HG02870 (cell line): ENCODE measurements at regions not wholly inside any gene's neighbourhood (a gene's known extent, or its start where the extent isn't known, plus 50 kb on each side); places are given as distances from the start of the nearest gene placed in this dataset.
"Not testable (repeated sequence)": the region's sequence is repeated elsewhere in the genome, so short reads cannot be mapped to it uniquely, and the experiment has no call there.

Source experiments
- ATAC-seq: cut with Tn5 transposase; IDR thresholded peaks from one replicate; pipeline ENCODE4 v1.9.1; 2021; ENCODE audit warnings: mild to moderate bottlenecking, moderate library complexity; ENCODE audit not compliant: unreplicated experiment

DNA sequence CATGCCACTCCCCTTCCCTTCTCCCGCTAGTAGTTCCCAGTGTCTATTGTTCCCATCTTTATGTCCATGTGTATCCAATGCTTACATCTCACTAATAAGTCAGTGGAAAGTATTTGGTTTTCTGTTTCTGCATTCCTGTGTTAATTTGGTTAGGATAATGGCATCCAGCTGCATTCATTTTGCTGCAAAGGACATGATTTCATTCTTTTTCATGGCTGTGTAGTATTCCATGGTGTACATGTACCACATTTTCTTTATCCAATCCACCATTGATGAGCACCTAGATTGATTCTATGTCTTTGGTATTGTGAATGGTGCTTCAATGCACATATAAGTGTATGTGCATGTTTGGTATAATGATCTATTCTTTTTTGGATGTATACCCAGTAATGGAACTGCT lies 502.5 kb upstream of the MAP2 start:
- not testable (repeated sequence) for ATAC-seq

DNA sequence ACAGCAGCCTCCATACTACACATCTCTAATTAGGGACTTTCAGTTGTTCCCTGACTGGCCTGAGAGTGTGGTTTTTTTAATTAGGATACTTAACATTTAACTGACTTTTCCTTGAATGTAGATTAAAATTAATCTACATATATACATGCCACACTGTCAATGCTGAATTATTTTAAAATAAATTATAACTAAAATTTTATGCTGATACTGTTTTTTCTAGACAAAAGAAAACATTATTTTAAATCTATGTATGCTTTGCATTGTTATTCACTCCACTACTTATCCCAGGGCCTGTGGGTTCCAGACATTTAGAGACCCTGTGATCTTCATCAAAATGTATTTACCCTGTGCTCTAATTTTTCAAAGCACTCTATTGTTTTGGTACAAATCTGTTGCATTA lies 496.0 kb upstream of the MAP2 start:
- ATAC-seq, result no peak

DNA sequence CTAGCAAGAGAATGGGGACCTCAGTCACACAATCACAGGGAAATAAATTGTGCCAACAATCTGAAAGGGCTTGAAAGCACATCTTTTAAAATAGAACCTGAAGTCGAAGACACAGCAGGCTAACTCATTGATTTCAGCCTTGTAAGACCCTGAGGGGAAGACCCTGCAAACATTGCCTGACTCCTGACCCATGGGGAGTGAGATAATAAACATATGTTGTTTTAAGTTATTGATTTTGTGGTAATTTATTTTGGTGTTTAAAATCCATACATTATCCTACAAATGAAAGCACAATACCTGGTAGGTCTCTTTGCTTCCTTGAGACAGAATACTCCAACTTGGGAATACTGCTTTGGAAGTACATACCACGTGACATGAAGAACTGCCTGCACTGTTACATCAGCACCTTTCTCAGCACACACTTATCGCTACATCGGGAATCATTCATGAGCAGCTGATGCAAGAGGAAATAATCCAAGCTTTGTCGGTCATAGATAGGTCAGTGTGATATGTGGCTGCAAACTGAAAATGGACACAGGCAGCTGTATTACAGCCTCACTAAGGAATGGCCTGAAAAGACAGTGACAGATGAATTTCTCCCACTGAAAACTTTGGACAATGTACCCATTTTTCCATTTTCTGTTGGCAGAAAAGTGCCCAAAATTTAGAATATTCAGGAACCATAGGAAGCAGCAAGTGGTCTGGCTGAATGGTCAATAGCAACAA lies 494.5 kb upstream of the MAP2 start:
- no peak for ATAC-seq

DNA sequence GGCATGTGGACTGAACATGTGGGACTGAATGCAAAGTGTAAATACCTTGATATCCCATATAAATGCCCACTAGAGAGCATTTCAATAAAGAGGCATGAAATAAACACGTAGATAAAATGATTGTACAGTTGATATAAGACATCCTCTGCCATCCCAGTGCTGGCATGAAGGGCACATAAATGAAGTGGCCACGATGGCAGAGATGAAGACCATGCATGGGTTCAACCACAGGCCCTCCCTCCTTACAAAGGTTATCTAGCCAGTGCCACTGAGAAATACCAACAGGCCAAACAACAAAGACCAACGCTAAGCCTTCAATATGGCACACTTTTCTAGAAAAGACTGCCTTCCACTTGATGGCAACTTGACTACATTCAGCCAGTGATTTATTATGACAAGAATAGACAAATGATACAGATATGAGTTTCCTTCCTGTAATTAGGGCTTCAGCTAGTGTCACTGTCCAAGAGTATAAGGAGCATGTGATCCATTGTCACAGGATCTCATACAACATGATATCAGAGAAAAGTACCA lies 493.9 kb upstream of the MAP2 start:
- ATAC-seq, result no peak

DNA sequence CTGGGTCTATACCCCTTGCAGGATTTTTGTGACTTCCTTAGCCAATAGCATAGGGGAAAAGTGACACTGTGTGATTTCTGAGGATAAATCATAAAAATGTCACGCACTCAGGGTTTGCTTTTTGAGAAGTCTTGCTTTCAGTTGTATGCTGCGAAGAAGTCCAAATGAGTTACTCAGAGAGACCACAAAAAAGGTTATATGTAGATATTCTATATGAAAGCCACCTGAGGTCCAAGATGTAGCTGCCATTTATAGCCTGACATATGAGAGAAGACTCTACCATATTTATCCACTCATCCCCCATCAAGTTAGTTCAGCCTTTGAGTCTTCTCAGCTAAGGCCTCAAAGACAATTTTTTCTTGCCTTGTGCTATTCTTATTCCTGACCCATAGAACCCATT lies 488.3 kb upstream of the MAP2 start:
- no peak for ATAC-seq

DNA sequence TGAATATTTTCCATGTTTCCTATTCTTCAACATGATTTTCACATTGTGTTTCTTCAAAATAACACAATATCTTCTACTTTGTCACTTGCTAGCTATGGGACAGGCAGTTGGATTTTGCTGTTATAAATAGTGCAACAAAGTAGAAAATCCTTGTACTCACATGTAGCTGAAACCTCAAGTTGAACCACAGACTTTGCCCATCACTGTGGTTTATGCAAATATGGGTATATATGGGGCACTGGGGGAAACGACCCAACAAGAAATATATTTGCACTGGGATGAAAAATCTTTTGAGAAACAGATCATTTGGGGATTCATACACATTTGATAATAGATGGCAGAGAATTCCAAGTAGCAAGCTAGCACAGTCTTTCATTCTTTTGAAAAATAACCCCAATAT lies 486.3 kb upstream of the MAP2 start:
- no peak for ATAC-seq

DNA sequence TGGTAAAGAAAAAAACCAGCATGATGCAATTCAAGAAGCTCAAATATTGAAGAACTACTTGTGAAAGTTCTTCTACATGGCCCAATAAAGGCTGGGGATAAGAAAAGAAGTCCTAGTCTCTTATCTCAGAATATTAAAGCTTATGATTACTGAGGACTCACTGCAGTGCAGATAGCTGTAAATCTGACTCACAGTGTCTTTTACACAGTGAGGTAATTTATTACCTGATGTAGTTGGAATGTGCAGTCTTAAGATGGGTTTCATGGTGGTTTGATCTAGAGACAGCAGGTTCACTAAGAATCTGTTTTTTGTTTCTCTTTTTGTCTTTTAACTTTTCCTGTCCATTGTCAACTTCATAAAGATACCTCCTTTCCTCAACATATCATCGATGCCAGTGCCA lies 484.0 kb upstream of the MAP2 start:
- ATAC-seq, result no peak

DNA sequence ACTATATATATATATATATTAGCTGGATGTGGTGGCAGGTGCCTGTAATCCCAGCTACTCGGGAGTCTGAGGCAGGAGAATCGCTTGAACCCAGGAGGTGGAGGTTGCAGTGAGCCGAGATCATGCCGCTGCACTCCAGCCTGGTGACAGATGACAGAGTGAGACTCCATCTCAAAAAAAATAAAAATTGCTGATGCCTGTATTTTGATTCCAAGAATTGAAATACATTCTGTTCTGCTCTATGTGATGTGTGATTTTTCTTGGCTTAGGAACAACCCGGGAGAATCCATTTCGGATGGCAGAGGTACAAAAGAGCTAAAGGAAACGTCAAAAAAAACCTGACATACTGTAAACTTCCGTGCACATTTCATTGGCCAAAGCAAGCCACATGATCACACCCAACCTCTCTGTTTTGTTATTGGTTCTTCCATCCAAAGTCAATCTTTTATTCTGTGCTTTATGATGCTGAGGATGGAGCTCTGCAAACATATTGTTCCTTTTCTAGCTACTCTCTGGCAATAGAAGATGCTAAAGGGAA lies 478.1 kb upstream of the MAP2 start:
- ATAC-seq, result no peak

DNA sequence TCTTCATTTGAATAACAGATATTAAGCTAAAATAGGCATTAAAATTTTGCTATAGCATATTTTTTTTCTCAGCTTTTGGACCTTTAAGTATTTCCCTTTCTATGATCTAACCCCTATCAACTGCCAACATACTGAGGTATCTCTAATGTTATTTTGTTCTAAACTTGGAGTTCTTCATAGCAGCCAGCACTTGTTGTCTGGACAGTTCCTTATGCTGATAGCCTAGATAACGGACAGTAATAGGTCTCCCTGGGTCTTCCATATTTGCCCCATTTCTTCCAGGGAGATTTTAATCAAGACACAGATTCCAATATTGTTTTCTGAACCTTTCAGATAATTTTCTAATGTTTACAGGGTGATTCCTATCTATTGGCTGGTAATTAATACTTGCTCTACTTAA lies 475.8 kb upstream of the MAP2 start:
- no peak for ATAC-seq

DNA sequence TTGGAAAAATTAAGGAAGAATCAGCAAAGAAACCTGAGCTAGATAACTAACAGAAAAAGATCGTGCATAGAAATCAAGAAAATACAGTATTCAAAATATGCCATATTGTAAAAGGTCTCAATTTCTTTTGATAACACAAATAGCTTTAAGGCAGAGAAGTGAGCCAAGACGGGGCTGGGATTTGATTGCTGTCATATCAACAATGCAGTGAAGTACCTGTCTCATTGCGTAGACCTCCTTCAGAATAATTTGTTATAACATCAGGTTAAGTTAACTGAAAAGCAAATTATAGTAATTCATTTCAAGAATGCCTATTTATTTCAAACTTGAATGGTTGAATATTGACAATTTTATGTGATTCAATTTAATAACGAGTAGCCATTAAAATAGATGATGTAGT lies 453.8 kb upstream of the MAP2 start:
- no peak for ATAC-seq

DNA sequence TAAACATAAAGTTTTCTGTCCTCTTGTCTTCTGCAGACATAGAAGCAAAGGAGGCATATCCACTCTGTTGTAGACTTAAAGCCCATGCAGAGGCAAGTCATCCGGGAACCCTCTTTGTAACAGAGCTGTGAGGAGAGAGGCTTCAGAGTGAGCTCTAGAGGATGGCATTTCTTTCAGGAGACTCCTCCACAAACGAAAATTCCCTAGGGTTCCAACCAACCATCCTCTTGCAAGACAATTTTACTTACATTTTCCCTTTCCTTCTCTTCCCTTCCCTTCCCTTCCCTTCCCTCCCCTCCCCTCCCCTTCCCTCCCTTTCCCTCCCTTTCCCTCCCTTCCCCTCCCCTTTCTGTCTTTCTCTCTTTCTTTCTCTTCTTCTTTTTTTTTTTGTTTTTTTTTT lies 446.3 kb upstream of the MAP2 start:
- no peak for ATAC-seq

DNA sequence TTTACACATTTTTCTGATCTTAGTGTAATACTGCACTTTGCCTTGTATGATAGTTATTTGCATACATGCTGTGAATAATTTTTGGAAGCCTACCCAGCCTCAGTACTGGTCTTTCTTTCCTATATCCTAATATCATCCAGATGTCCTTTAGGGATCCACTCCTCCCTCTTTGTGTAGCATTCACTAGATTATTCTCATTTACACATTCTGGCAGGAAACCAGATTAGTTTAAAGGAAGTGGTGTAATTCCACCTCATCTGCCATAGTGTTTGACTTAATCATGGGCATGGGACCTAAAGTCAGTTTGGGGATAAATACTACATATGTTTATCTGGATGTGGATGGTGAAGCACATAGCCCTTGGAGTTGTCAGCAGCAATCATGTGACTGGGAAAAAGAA lies 444.9 kb upstream of the MAP2 start:
- no peak for ATAC-seq

DNA sequence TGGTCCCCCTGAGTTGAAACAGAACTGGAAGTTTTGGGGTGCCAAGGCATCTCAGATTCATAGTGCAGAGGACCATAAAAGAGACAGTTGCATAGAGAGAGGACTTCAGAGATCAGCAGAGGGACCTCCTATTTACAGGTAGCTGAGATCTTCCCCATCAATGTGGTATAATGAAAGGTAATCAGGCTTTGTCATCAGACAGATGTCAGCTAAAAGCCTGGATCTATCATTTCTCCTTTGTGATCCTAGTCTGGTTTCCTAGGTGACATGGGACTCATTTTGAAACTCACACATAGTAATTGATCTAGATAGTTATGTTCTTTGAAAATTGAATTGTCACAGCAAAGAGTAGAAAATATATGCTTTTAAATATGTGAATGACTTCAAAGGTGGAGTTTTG lies 443.5 kb upstream of the MAP2 start:
- no peak for ATAC-seq

DNA sequence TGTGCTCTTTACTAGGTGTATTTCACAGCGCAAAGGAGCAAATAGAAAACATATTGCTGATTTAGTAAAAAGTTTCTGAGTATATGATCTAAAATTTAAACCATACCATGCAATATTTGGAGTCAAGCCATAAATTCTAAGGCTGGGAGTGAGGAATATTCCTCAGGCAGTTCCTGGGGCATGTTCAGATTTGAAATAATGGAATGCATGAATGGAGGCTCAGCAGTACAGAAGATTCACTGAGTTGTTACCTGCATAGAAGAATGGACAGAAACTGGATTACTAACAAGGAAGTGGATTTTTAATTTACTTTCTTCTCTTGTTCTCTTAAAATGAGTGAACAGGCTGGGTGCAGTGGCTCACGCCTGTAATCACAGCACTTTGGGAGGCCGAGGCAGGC lies 441.0 kb upstream of the MAP2 start:
- no peak for ATAC-seq

DNA sequence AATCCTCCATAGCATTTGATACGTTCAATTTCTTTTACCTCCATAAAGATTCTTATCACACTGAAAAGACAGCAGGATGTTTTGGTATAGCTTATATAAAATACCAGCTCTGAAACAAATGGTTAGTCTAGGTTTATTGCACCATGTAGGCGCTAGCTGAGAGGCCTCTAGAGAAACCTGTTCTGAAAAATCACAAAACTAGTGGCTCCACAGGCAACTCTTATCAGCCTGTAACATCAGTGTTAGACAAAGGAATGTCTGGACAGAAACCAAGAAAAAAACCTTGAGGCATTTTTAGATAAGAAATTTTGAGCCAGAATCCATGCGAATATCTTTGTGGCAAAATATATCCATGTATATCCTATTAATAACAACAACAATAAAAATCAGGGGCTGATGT lies 440.4 kb upstream of the MAP2 start:
- no peak for ATAC-seq

DNA sequence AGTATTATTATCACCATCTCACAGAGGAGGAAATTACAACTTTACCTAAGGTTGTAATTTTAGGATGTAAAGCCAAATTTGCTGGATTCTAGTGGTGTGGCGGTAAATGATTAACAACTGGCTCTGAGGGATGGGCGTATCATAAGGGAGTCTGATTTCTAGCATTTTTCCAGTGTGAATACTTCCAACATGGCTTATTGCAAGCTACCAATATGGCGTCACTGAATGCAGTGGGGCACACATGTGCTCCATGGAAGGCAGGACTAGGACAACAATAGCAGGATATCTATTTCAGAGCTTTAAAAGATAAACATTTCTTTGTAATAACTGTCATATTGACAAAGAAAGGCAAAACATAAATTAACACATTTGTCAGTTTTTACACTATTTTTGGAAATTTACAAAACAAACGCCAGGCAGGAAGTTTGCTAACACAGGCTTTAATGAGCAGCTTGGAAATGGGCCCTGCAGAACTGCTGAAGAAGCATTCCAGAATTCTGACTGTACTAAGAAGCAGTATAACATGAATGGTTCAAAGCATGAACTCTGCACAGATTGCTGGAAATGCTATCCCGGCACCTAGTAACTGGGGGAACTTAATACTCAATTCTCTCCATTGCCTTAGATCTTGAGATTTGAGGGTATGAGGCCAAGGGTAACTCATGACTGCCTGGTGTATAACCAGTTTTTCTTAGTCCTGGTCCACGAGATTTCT lies 439.3 kb upstream of the MAP2 start:
- no peak for ATAC-seq

DNA sequence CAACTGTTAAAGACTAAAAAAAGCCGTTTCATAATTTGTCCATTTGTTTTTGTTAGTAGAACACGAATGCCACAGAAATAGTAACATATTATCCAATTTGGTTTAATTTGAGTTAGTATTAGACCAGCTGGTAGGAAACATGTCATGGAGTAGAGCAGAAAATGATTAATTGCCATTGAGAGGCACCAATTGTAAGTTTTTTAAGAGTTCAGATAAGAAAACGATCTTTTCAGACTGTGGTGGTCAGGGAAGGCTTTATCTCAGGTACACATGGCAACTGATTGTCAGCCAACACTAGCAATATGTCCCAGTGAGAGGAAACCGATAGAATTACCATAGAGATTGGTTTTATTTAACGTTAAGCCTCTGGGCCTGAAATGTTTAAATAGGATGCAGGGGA lies 438.2 kb upstream of the MAP2 start:
- ATAC-seq, result no peak

DNA sequence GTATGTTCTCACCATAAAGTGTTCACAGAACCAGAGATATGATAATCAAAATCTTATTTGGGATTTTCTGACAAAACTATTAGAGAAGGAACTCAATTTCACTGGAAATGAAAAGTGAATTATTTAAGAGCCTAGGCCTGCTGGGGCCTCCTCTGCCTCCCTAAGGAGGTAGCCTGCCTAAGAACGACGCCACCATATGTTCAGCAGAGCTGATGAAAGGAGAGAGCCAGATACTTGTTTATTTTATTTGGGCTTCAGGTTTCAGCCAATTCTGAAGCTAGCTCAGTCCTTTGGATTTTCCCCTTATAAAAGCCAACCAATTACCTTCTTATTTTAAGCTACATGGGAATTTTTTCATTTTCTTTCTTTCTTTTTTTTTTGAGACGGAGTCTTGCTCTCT lies 433.1 kb upstream of the MAP2 start:
- ATAC-seq, result no peak

DNA sequence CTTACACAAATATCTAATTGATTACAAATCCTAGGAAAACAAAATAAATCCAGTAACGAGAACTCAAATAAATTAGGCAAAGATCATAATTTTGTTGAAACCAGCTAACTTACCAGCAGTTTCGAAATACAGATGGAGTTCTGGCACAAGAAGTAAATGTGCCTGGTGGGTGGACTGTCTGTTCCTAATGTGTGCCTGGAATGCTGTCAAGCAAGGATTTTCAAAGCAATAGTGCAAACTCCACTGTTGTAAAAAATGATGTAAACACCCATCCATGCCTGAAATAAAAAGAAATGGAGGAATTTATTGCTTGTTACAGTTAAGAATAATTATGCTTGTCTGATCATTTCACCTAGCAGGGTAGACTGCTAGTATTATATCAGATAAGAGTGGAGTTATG lies 423.9 kb upstream of the MAP2 start:
- no peak for ATAC-seq

DNA sequence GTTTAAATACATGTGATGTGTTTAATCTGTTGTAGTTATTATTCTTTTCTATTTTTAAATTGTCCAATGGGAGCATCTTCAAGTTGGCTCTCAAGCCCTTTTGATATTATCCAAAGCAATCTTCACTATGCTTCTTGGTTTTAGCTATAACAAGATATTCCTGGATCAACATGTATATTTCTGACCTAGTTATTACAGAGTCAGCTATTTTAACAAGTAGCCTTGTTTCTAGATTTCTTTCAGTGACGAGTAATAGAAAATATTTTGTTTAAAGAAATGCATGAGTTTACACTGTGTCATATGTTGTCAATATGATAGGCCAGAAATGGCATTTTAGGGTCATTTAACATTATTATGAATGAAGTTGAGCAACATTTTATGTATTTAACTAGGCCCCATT lies 421.8 kb upstream of the MAP2 start:
- no peak for ATAC-seq

DNA sequence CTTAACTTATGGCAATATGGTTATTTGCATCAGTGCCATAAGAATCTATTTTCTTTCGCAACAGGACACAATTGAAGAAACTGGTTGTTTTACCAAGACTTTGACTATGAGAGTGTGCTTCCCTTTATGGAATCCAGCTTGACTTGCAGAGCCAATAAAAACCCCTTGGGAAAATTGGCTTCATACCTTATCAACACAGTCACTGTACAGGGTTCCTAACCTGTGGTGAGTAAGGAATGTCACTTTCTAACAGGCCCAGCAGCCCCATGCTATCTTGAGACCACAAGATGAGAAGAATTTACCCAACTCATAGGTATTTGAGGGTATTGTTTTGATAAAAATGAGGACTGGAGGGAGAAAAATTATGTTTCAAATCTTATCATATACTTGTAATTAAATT lies 418.5 kb upstream of the MAP2 start:
- no peak for ATAC-seq

DNA sequence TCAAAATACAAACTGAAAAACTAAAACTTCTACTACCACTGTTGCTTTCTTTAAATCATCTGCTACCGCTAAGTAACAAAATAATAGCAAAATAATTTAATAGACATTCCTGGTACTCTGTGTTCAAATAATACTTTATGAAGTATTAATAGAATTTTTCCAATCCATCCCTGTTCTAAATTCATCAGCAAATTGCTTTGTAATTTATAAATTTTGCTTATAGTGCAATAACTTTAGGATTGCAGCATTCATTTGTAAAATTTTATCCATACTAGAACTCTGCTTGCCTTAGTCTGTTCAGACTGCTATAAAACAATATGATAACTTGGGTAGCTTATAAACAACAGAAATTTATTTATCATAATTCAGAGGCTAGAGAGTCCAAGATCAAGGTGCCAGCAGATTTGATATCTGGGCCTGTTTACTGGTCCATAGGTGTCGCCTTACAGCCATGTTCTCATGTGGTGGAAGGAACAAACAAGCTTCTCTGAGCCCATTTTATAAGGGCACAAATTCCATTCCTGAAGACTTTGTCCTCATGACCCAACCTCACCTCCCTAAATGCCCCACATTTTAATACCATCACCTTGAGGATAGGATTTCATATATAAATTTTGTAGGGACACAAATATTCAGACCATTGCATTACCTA lies 415.1 kb upstream of the MAP2 start:
- ATAC-seq, result no peak
